Keratinocyte (primary cell): ENCODE measurements at regions not wholly inside any gene's neighbourhood (a gene's known extent, or its start where the extent isn't known, plus 50 kb on each side); places are given as distances from the start of the nearest gene placed in this dataset.

Source experiments
- CTCF ChIP-seq, 3 experiments: IDR thresholded peaks in 1 of 3; conservative IDR thresholded peaks in 1 of 3; optimal IDR thresholded peaks in 1 of 3; 2 replicates in 2 of 3; 3 replicates in 1 of 3; pipeline versions ENCODE3 to v1.5.1; 2011; ENCODE audit warnings: low read length in 3 of 3, mild to moderate bottlenecking in 3 of 3, moderate library complexity in 2 of 3, control low read depth in 1 of 3, inconsistent platforms in 1 of 3; ENCODE audit not compliant: insufficient read depth in 2 of 3; ENCODE audit errors: extremely low read depth in 1 of 3
- EZH2 ChIP-seq: IDR thresholded peaks from one replicate; pipeline ENCODE4 v1.6.1; 2012; ENCODE audit warnings: inconsistent platforms, mild to moderate bottlenecking, low read length, moderate library complexity

GRCh38 chr14:56005191-56006053 lies 112.8 kb upstream of the PELI2 start:
- TF ChIP-seq CTCF (optimal IDR thresholded peaks at IDR 0.05 in 1 of 3, IDR thresholded peaks at IDR 0.05 in 1 of 3, conservative IDR thresholded peaks at IDR 0.05 in 1 of 3; ENCODE audit: extremely low read depth in 1 of 3, insufficient read depth in 2 of 3, low read length in 3 of 3) (no peak), EZH2 (no peak)
